Right lung (tissue), 2 donors: ENCODE measurements at regions not wholly inside any gene's neighbourhood (a gene's known extent, or its start where the extent isn't known, plus 50 kb on each side); places are given as distances from the start of the nearest gene placed in this dataset.
"Not testable (repeated sequence)": the region's sequence is repeated elsewhere in the genome, so short reads cannot be mapped to it uniquely, and the experiment has no call there.

Experiments used
- DNase-seq, 2 donors: peaks; one replicate each; pipeline ENCODE4 v3.0.0-alpha.2; 2013

DNA sequence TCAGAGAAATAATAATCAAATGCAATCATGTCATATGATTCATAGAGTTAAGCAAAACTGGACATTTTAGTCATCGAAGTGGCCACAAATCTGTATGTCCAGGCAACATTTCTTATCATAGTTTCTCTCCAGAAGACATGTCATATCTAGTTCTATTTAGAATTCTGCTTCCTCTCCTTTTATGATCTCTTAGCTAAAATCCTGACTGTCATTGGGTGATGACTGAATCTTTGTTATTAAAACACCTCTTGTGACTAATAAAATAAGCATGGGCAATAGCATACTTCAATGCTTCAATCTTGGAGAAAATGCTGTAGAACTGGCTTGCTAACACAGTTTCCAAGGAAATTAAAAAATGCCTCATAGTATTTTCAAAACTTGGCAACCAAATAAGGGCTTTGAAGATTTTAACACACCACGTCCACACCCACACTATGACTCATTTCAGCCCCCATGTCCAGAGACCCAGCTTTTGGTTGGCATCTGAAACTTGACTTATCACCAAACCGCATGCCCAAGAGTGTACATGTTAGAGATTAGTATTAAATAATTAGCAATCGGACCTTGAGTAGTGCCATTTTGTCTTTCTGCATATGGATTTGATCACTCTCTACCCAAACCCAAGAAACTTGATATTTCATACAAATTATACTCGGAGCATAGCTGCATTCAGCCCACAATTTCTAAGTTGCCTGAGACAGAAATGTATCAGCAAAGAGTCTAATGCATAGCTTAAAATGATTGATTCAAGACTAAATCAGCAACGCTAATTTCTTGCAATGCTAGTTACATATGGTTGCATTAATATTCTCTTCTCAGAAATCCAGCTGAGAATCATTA lies 106.5 kb upstream of the ETAA1 start:
- no peak for DNase-seq

- no peak for DNase-seq
These were observed 102.9 kb upstream of the ETAA1 start for GRCh38 chr2:67294218-67294617.

DNA sequence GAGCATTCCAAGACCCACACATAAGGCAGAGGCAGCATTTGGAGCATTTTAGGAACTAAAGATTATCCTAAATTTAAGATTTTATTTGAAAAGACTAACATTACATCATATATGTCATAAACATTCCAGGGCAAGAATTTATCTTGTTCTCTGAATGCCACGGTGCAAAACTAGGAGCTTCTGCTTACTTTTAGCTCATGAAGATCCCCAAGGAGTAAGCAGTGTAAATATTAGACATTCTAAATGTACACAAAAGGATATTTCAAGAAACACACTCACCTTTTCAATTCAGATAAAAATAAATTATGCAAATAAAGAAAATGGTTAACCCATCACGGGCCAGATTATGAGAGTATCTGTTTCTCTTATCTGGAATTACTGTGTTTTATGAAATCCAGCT lies 101.7 kb upstream of the ETAA1 start:
- DNase-seq = no peak

DNA sequence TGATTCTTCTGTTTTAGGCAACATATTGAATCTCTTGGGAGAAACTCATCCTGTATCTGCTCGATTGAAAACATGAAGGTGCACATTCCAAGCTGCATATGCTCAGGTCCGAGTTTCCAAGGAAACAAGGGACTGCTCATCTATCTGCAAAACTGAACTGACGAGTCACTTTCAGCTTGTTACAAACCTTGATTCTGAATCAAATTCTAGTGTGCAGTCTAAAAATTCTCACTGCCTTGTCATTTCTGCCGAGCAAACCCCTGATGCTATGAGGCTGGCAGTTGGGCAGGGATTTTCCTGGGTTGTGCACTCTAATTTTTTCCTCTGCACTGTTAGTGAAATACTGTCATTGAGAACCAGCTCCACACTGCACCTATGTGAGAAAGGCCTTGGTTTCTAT lies 101.3 kb upstream of the ETAA1 start:
- DNase-seq = no peak

GRCh38 chr2:67304300-67304890 lies 92.7 kb upstream of the ETAA1 start:
- DNase-seq = no peak

DNA sequence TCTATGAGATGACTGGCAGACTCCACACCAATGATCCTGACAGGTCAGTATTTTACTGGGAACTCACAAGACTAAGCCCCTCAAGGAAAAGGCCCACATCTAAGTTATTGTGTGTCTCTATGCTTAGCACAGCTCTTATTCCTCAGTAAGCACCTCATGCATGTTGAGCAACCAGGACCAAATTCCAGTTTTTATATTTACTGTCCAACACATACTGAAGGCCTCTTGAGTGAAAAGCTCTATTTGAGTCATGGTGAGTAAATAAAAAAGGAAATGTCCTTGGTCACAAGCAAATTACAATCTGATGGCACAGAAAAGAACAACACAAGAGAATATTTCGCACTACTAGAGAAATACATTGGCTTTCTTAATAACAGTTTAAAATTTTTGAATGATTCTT lies 87.9 kb upstream of the ETAA1 start:
- peak; percentile 88 to 90 for DNase-seq

DNA sequence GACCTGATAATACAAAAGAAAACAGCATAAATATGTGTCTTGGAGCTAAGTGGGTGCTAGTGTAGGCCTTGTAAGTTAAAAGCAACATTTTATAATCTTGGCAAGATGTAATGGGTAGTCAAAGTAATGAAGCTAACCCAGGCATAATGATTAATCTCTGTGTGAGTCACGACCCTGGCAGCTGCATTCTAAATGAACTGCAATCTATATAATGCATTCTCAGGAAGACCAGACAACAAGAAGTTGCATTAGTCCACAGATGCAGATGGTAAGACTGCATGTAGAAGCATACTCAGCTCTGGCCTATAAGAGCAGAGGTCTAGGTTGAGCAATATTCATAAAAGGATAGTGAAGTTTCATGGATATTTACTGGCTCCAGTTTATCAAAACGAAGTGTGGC lies 85.6 kb upstream of the ETAA1 start:
- peak; percentile 85 to 88 for DNase-seq

GRCh38 chr2:67312871-67313270 lies 84.3 kb upstream of the ETAA1 start:
- no peak for DNase-seq

DNA sequence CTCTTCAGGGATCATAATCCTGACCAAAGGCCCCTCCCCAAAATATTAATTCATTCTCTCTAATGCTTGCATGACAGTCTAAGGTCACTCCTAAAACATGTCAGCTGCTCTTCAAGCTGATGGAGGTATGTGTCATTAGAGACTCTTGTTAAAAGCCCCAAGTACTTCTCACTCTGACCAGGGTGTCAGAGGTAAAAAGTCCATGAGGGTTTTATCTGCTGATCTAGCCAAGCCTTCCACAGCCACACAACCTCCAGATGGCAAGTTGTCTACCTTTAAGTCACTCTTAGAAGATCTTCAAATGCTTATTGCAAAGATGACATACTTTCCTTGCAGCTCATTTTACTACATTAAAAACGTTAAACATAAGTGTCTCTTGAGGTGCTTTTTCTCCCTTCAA lies 83.6 kb upstream of the ETAA1 start:
- DNase-seq = no peak

DNA sequence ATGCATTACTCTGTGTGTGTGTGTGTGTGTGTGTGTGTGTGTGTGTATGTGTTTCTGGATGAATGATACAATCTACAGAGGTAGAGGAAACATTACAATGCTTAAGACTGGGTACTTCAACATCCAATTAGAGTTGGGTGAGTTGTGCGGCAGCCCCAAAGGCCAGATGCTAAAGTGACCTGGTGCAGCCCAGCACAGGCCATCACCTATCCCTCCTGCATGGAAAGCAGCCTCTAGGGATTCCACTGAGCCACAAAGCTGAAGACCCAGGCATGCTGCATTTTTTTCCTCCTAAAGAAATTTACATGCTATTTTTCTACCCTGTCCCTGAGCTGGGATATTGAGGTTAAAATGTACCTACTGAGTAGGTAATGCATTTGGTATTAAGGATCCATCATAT lies 79.1 kb upstream of the ETAA1 start:
- no peak for DNase-seq

DNA sequence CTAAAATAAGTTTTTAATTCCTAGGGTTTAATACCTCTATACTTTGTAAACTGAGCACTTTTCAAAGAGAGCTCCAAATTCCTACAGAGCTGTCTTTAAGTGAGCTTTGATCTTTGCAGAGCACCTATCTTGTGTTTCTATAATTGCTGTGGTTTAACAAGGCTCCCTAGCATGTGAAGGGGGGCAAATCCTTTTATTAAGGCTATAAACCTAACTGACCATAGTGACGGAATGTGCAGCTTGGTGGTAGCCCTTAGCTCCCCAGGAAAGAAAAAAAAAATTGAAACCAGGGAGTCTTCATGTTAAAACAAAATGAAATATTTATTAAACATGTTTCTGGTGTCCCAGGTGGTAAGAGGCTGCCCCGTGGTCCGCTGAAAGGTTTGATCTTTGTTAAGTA lies 78.6 kb upstream of the ETAA1 start:
- no peak for DNase-seq

DNA sequence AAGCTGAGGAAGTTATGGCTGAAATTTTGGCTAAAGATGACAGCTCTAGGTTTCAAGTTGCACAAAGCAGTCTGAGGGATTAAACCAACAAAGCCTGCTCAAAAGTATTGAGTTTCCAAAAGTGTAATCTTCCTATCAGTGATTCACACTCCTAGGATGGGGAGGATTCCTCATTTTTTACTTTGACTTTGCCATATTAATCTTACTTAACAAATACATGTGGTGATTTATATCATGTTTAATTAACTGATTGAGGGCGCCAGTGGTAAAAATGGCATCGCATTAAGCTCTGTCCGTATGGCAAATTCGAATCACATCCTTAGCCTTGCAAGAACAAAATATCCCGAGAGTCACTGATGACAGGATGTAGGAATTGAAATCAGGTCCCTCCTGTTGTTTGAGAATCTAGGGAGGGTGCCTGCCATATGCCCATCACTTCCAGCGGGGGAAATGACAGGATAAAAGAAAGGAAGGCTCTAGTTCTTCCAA lies 78.1 kb upstream of the ETAA1 start:
- DNase-seq = no peak

DNA sequence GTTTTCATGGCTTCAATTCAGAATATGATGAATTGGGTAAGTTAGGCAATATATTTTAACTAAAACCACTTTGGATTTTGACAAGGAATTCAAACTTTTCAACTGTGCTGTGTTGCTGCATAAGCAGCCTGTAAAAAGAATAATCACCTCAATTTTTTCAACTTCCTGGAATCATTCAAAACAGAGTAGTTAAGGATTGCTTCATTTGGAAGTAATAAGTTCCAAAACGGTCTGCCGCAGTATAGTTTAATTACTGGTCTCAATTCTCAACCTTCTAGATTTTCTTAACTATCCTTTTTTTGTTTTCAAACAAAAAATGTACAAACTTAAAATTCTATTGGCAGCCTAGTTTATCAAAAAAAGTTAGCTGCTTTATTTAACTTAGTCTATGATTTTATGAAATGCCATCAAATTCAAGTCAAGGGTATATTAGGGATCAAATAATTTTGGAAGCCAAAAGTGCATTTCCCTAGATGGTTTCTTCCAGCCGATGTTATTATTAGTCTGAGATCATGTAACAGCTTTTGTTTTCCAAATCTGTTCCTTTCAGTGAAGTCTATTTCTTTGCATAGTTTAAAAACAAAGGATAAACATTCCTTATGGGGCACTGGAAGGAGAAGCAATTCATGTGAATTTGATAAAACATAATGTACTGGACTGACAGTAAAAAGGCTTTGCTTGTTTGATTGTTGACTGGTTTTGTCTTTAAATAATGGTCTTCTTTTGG lies 76.1 kb upstream of the ETAA1 start:
- no peak for DNase-seq

- DNase-seq = no peak
These were observed 75.6 kb upstream of the ETAA1 start for GRCh38 chr2:67321588-67321903.

DNA sequence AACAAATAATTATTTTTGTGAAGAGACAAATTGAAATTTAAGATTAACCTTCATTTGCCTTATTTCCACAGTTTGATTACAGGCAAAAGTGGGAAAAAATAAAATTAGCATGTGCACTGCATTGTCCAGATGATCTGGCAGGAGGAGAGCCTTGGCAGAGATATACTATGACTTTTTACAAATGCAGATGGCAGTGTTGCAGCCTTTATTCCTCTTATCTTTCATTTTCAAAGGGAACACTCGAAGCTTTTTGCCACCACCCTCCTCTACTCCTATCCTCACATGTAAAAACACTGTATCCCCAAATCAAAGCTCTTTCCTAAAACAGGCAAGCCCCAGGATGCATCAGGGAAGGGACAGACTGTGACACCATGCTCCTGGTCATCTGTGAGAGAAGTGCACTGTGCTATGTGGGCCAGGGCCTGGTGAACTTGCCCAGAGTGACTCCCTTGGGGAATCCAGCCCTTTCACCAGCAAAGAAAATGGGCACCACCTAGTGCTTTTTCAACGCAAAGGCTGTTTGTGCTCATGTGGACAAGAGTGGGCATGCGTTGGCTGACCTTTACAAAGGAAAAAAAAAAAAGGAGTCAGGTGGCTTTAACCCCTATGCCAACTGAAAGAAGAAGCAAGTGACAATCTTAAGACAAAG lies 74.7 kb upstream of the ETAA1 start:
- DNase-seq = no peak

DNA sequence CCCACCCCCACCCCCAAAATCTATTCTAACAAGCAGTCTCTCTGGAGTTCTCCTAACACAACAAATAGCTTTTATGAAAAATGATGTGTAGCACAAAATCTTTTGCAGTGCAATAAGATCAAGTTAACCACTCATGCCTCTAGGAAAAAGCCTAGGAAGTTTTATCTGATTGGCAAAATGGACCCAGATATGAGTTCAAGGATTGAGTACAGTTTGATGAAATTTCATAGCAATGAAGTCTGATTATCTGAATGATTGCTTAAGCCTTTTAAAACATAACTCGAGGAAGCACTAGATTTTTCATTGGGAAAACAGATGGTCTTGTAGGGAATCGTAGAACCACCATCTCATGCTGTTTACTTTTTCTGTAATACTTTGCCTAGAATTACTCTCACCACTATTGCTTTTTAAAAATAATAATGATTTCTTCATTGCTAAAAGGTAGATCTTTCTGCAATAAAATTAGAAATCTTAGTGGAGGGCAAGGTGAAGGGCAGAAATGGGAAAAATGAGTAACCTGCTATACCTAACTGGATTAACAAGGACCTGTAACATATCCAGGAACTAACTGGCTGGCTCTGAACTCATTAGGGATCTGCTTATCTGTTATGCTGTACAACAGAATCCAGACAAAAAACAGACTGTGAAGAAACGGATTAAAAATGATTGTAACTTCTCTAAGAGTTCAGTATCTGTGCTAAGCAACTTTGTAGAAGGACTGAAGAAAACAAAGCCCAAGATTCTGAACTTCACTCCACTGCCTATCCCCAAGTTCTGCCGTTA lies 73.7 kb upstream of the ETAA1 start:
- no peak for DNase-seq

- DNase-seq = no peak
These were observed 67.6 kb upstream of the ETAA1 start for GRCh38 chr2:67329513-67329912.

GRCh38 chr2:67329951-67330350 lies 67.2 kb upstream of the ETAA1 start:
- no peak for DNase-seq

GRCh38 chr2:67331419-67332086 lies 65.6 kb upstream of the ETAA1 start:
- DNase-seq = not testable (repeated sequence)

GRCh38 chr2:67337903-67338302 lies 59.2 kb upstream of the ETAA1 start:
- DNase-seq = no peak

GRCh38 chr2:67338601-67339233 lies 58.4 kb upstream of the ETAA1 start:
- no peak for DNase-seq
